ENCODE measurements at regions not wholly inside any gene's neighbourhood (a gene's known extent, or its start where the extent isn't known, plus 50 kb on each side); places are given as distances from the start of the nearest gene placed in this dataset.

DNA sequence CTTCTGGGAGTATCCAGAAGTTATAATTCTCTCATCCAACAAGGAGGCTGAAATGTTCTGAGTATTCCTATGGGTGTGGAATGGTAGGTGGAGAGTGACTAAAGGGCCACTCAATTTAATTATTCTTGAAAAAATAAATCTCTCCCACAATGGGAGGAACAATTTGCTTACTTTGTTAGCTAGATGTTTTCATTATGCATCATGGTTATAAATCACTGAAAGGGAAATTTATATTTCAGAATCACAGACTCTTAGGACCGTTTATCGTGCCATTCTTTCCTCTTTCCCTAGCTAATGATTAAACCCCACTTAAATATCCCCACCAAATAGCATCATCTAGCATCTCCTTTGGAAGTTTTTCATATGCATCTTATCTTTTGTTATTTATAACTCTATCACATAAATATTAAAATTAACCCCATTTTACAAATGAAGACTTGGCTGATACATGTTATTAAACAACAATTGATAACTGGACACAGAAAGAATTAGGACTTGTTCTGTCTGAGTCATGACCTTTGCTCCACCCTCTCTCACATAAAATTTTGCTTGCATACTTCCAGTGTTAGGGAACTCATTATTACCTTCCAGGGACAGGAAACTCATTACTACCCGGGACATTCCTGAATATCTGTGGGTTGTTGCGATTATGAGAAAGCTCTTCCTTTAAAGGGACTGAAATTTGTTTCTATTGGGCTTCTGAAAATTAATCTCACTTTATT, 94.9 kb upstream of the NMUR2 start:
- H3K9me3 Mint-ChIP-seq, result no peaks in the 10 kb centered on the region
- no peak for DNase-seq (ENCODE audit: low spot score in 2 of 2)
- H3K27ac Mint-ChIP-seq (ENCODE audit: low read depth), result no peak overlapping the region
- no peak for ATAC-seq (replicated peaks; ENCODE audit: extremely low read depth, poor library complexity, severe bottlenecking)
- no peaks in the 10 kb centered on the region for H3K36me3 Mint-ChIP-seq (ENCODE audit: insufficient read depth)
- no peaks in the 10 kb centered on the region for H3K4me1 Mint-ChIP-seq
- no peak overlapping the region for H3K4me3 Mint-ChIP-seq
- H3K27me3 Mint-ChIP-seq, result peaks cover 18% of the 10 kb centered on the region

DNA sequence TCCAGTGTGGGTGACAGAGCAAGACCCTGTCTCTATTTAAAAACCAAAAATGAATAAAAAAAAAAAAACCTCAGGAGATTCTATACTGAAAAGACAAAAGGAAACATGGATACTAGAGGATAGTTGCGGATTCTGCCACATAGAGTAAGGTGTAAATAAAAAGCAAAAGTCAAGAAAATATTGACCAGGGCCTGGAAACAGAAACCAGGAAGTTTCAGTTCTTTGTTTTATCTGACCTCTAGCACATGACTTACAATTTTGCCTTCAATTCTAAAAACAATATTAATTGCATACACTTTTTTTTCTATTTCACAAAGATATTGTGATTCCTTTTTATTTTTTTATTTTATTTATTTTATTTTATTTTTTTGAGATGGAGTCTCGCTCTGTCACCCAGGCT, 96.2 kb upstream of the NMUR2 start:
- Mint-ChIP-seq H3K9me3 (no peaks in the 10 kb centered on the region), H3K27me3 (peaks cover 9% of the 10 kb centered on the region), H3K36me3 (ENCODE audit: insufficient read depth) (no peaks in the 10 kb centered on the region), H3K4me3 (no peak overlapping the region), H3K4me1 (no peaks in the 10 kb centered on the region), H3K27ac (ENCODE audit: low read depth) (no peak overlapping the region)
- no peak for ATAC-seq (replicated peaks; ENCODE audit: extremely low read depth, poor library complexity, severe bottlenecking)
- no peak for DNase-seq (ENCODE audit: low spot score in 2 of 2)

DNA sequence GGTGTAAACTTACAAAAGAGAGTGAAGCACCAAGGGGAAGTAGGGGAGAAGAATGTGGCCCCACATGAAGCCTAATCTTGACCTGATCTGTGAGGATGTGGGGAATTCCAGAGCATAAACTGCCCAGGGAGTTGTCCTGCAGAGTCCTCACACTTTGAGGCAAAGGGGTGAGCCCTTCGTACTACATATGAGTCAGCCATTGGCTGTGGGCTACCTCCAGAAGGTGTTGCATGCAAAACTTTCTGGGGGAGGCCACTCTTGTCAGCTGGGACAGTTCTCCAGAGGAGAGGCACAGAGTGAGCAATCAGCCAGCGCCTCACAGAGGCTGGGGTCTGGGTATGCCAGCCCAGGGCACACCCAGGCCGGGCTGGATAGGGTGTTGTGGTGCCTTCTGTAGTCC, 98.1 kb upstream of the NMUR2 start:
- no peak for DNase-seq (ENCODE audit: low spot score in 2 of 2)
- H3K9me3 Mint-ChIP-seq, result no peaks in the 10 kb centered on the region
- H3K27ac Mint-ChIP-seq (ENCODE audit: low read depth), result no peak overlapping the region
- H3K4me3 Mint-ChIP-seq, result no peak overlapping the region
- H3K4me1 Mint-ChIP-seq, result no peaks in the 10 kb centered on the region
- no peaks in the 10 kb centered on the region for H3K36me3 Mint-ChIP-seq (ENCODE audit: insufficient read depth)
- H3K27me3 Mint-ChIP-seq, result peaks cover 8% of the 10 kb centered on the region
- no peak for ATAC-seq (replicated peaks; ENCODE audit: extremely low read depth, poor library complexity, severe bottlenecking)

DNA sequence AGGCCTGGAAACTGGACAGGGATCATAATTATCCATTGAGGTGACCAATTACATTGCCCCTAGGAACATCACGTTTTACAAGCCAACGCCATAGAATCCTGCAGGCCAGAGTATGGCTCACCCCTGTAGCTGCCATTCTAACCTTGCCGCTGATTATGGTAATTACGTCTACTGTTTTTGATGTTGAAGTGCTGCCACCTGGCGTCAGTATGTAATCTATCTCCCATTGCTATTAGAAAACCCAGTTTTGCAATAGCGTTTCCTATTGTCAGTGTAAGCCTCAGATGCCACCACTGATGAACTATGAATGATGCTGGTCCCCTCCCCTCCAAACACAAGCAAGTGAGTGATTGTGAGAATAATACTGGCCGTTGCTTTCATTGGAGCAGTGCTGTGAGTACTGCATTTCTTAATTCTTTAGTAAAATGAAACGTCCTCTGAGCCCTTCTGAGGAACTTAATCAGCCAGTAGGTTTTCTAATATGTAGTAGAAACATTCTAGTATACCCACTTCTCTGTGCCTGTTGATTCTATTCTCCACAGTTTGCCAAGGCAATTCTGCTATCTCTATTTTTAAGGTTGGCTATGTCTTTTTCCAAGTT, 100.5 kb upstream of the NMUR2 start:
- no peaks in the 10 kb centered on the region for H3K9me3 Mint-ChIP-seq
- no peak overlapping the region for H3K27ac Mint-ChIP-seq (ENCODE audit: low read depth)
- ATAC-seq (replicated peaks; ENCODE audit: extremely low read depth, poor library complexity, severe bottlenecking) (peak; percentile 60), DNase-seq (ENCODE audit: low spot score in 2 of 2) (peak; percentile 13 to 16)
- no peaks in the 10 kb centered on the region for H3K4me1 Mint-ChIP-seq
- peaks cover 11% of the 10 kb centered on the region for H3K27me3 Mint-ChIP-seq
- no peaks in the 10 kb centered on the region for H3K36me3 Mint-ChIP-seq (ENCODE audit: insufficient read depth)
- H3K4me3 Mint-ChIP-seq, result no peak overlapping the region

DNA sequence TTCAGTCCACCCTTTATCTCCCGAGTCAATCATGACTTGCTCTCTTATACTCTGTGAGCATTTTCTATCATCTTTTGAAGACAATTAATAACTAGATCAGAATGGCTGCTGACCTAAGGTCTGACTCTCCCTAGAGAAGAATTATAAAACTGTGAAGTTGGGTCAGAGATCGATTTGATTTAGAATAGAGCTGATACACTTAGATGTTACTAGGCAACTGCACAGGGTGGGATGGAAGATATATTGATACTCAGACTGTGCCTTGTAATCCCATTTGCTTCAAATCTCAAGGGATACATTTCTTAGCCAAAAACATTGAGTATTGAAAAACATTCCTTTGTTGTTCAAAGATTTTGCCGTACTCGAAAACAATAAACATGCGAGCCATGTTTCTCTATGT, 106.0 kb upstream of the NMUR2 start:
- Mint-ChIP-seq H3K4me3 (no peak overlapping the region), H3K4me1 (no peaks in the 10 kb centered on the region), H3K36me3 (ENCODE audit: insufficient read depth) (no peaks in the 10 kb centered on the region), H3K27ac (ENCODE audit: low read depth) (no peak overlapping the region), H3K27me3 (peaks cover 18% of the 10 kb centered on the region), H3K9me3 (no peaks in the 10 kb centered on the region)
- ATAC-seq (replicated peaks; ENCODE audit: extremely low read depth, poor library complexity, severe bottlenecking), result no peak
- no peak for DNase-seq (ENCODE audit: low spot score in 2 of 2)

DNA sequence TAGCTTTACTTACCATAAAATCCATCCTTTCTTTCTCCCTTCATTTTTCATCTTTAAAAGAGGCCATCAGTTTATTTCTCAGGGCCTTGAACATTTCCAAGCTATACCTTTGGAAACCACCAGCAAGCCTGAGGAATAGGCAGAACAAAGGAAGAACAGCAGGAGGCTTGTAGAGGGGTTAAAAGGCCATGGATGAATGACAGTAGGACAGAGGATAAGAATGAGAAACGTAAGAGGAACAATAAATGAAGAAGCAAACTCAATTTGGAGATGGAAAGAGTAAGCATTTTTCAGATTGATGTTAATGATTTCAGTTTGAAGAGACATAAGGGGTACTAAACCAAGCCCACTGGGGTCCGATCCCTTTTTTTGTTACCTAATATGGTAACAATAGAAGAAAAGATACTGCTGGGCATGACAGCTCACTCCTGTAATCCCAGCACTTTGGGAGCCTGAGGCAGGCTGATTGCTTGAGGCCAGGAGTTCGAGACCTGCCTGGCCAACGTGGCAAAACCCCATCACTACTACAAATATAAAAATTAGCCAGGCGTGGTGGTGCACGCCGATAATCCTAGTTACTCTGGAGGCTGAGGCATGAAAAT, 106.6 kb upstream of the NMUR2 start:
- no peak for DNase-seq (ENCODE audit: low spot score in 2 of 2)
- peaks cover 18% of the 10 kb centered on the region for H3K27me3 Mint-ChIP-seq
- no peak for ATAC-seq (replicated peaks; ENCODE audit: extremely low read depth, poor library complexity, severe bottlenecking)

DNA sequence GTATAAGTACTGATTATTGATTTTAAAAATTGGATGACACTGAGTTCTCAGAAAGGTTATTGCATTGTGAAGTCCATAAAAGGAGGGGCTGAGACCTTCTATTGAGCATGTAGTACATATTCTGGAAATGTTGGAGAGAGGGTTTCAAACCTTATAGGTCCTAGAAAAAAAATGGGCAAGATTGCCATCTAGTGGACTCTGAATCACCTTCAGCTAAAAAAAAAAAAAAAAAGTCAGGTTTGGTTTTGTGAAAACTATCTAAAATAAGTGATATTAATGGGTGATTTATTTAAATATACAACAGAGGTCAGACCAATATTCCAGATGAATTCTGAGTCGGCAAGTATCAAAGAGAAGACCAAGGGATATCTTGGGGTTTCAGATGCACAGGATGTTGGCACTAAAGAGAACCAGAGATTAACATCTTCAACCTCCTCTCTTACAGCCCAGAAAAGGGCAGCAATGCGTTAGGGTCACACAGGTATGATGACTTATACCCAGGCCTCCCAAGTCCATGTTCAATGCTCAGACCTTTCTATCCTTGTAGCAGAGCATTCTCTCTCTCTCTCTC, 109.8 kb upstream of the NMUR2 start:
- DNase-seq (ENCODE audit: low spot score in 2 of 2) (no peak), ATAC-seq (replicated peaks; ENCODE audit: extremely low read depth, poor library complexity, severe bottlenecking) (no peak)
- Mint-ChIP-seq H3K27me3 (peaks cover 18% of the 10 kb centered on the region), H3K36me3 (ENCODE audit: insufficient read depth) (no peaks in the 10 kb centered on the region), H3K4me1 (no peaks in the 10 kb centered on the region), H3K4me3 (no peak overlapping the region), H3K27ac (ENCODE audit: low read depth) (no peak overlapping the region), H3K9me3 (no peaks in the 10 kb centered on the region)

More for the DNA sequence above, 106.6 kb upstream of the NMUR2 start:
- Mint-ChIP-seq H3K27ac (ENCODE audit: low read depth) (no peak overlapping the region), H3K4me3 (no peak overlapping the region), H3K9me3 (no peaks in the 10 kb centered on the region), H3K4me1 (no peaks in the 10 kb centered on the region), H3K36me3 (ENCODE audit: insufficient read depth) (no peaks in the 10 kb centered on the region)

DNA sequence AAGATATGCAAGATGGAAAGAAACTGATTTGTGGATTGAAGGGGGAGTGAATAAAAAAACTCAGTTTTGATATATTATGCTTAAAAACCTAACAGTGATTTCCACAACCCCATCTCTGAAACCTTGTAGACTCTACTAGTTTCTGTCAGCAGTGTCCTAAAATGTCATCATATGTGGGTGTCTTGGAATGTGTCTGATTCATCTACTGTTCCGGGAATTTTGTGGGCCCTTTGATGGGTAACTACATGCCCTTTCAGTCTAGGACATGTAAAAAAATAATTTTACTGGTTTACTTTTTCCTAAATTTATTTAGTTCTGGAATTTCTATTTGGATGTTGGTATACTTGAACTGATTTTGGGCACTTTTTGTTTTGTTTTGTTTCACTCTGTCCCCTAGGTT, 118.9 kb upstream of the NMUR2 start:
- no peak for ATAC-seq (replicated peaks; ENCODE audit: extremely low read depth, poor library complexity, severe bottlenecking)
- Mint-ChIP-seq H3K9me3 (no peaks in the 10 kb centered on the region), H3K4me1 (peaks cover 6% of the 10 kb centered on the region), H3K36me3 (ENCODE audit: insufficient read depth) (no peaks in the 10 kb centered on the region), H3K4me3 (no peak overlapping the region), H3K27ac (ENCODE audit: low read depth) (no peak overlapping the region), H3K27me3 (no peaks in the 10 kb centered on the region)
- DNase-seq (ENCODE audit: low spot score in 2 of 2), result no peak

DNA sequence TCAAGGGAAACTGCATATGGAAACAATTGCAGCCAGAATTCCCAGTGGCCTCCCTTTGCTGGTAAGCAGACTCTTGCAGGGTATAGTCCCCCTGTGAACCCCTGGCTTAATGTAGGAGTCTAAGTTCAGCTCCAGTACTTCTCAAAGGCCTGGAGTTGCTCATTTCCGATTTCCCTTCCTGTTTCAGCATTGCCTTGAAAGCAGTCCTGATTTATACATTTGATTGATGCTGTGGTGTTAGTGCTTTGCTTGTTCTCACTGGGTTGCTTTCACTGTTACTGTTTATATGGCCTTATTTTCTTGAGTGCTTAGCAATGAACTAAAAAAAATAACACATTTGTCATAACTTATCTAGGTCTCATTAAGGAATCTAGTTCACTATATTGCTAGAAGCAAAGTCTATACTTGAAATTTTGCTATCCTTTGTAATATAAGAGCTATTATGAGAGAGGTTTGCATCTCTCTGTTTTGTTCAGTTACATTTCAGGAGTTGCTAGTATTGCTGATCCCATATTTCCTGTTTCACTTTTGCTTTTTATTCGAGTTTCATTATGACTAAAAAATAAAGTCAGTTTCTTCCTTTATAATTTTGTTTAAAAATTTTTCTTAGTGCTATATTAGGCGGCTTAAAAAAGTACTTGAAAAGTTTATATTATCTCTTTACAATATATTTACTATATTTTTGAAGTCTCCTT, 122.4 kb upstream of the NMUR2 start:
- H3K27me3 Mint-ChIP-seq, result no peaks in the 10 kb centered on the region
- peak overlapping the region; percentile 40 for H3K4me3 Mint-ChIP-seq
- peaks cover 6% of the 10 kb centered on the region for H3K4me1 Mint-ChIP-seq
- H3K9me3 Mint-ChIP-seq, result no peaks in the 10 kb centered on the region
- H3K36me3 Mint-ChIP-seq (ENCODE audit: insufficient read depth), result no peaks in the 10 kb centered on the region
- peak overlapping the region; percentile 79 for H3K27ac Mint-ChIP-seq (ENCODE audit: low read depth)
- no peak for DNase-seq (ENCODE audit: low spot score in 2 of 2)
- no peak for ATAC-seq (replicated peaks; ENCODE audit: extremely low read depth, poor library complexity, severe bottlenecking)

DNA sequence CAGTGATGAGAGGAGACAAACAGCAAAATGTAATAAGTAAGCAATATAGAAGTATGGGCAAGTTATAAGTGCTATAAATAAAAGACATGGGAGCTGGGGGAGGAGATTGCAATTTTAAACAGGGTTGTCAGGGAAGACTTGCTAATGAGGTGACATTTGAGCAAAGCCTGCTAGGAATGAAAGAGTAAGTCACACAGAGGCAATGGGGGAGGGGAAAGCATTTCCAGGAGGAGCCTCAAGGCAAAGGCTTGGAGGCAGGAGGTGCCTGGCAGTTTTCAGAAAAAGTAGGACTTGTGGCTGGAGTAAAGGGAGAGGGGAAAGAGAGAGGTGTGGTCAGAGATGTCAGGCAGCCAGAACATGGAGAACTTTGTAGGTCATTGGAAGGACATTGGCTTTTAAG, 124.4 kb upstream of the NMUR2 start:
- no peak for DNase-seq (ENCODE audit: low spot score in 2 of 2)
- Mint-ChIP-seq H3K27me3 (no peaks in the 10 kb centered on the region), H3K4me1 (peaks cover 6% of the 10 kb centered on the region), H3K4me3 (no peak overlapping the region), H3K36me3 (ENCODE audit: insufficient read depth) (no peaks in the 10 kb centered on the region), H3K27ac (ENCODE audit: low read depth) (no peak overlapping the region), H3K9me3 (no peaks in the 10 kb centered on the region)
- ATAC-seq (replicated peaks; ENCODE audit: extremely low read depth, poor library complexity, severe bottlenecking), result no peak

DNA sequence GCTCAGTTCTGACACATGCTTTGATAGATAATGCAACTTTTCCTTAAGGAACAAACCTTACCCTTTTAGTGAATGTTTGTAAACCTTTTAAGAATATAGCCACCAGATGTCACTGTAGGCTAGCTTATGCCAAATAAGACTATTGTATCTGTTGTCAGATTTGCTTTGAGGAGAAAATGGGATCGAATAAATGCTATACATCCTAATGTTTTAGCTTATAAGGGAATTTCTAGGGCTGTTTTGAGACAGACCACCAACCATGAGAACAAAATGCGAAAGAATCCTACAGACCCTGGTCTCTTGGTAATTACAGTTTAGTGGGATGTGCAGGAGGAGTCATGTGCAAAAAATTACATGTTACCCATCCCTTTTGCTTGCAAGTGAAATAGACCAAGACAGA, 127.6 kb upstream of the NMUR2 start:
- no peak overlapping the region for H3K27ac Mint-ChIP-seq (ENCODE audit: low read depth)
- no peaks in the 10 kb centered on the region for H3K9me3 Mint-ChIP-seq
- ATAC-seq (replicated peaks; ENCODE audit: extremely low read depth, poor library complexity, severe bottlenecking) (no peak), DNase-seq (ENCODE audit: low spot score in 2 of 2) (no peak)
- H3K4me3 Mint-ChIP-seq, result no peak overlapping the region
- no peaks in the 10 kb centered on the region for H3K27me3 Mint-ChIP-seq
- H3K36me3 Mint-ChIP-seq (ENCODE audit: insufficient read depth), result no peaks in the 10 kb centered on the region
- no peaks in the 10 kb centered on the region for H3K4me1 Mint-ChIP-seq

DNA sequence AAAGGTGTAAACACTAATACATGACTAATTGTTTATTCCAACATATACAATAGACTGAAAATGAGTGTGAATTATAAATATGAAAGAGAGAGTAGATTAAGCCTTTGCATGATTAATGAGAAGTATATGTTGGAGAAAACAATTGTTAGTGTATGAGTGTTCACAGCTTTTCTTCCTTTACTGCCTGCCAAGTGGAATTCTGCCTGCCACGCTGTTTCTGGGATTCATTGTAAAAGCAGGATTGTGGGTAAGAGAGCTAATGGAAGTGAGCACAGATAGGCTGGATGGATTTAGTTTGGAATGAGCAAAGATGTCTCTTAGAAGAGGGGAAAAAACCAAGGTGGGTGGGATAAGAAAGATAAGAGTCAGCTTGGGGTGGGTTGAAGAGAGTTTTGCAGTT, 129.6 kb upstream of the NMUR2 start:
- H3K4me1 Mint-ChIP-seq, result no peaks in the 10 kb centered on the region
- no peaks in the 10 kb centered on the region for H3K27me3 Mint-ChIP-seq
- ATAC-seq (replicated peaks; ENCODE audit: extremely low read depth, poor library complexity, severe bottlenecking) (no peak), DNase-seq (ENCODE audit: low spot score in 2 of 2) (no peak)
- no peak overlapping the region for H3K4me3 Mint-ChIP-seq
- H3K27ac Mint-ChIP-seq (ENCODE audit: low read depth), result no peak overlapping the region
- H3K9me3 Mint-ChIP-seq, result no peaks in the 10 kb centered on the region
- H3K36me3 Mint-ChIP-seq (ENCODE audit: insufficient read depth), result no peaks in the 10 kb centered on the region
